Activated CD4-positive, alpha-beta memory T cell treated with anti-CD3 and anti-CD28 coated beads for 36 hours (primary cell): ENCODE measurements at regions not wholly inside any gene's neighbourhood (a gene's known extent, or its start where the extent isn't known, plus 50 kb on each side); places are given as distances from the start of the nearest gene placed in this dataset.
"Not testable (repeated sequence)": the region's sequence is repeated elsewhere in the genome, so short reads cannot be mapped to it uniquely, and the experiment has no call there.

Source experiments
- CTCF ChIA-PET: fragments of 350-600 bp; sonication (Branson Sonifier 250); formaldehyde crosslinking; loops from one replicate; lab custom pipeline; 2021; ENCODE audit warnings: antibody characterized with exemption, inconsistent platforms; lab: Charles Lee
- POLR2A ChIA-PET: fragments of 350-600 bp; sonication (Branson Sonifier 250); formaldehyde crosslinking; loops from one replicate; lab custom pipeline; 2021; ENCODE audit warnings: antibody characterized with exemption; lab: Charles Lee
- DNase-seq: peaks from one replicate; pipeline ENCODE4 v3.0.0-alpha.2; 2020
- H3K27ac Mint-ChIP-seq: one replicate; pipeline ENCODE4 v1.8.0; 2021; ENCODE audit warnings: mixed read lengths
- H3K27me3 Mint-ChIP-seq: one replicate; pipeline ENCODE4 v1.8.0; 2021; ENCODE audit warnings: mixed read lengths
- H3K36me3 Mint-ChIP-seq: one replicate; pipeline ENCODE4 v1.8.0; 2021; ENCODE audit warnings: mixed read lengths
- H3K4me1 Mint-ChIP-seq: one replicate; pipeline ENCODE4 v1.8.0; 2021; ENCODE audit warnings: low read depth, mixed read lengths
- H3K4me3 Mint-ChIP-seq: one replicate; pipeline ENCODE4 v1.8.0; 2021; ENCODE audit warnings: mild to moderate bottlenecking, mixed read lengths
- H3K9me3 Mint-ChIP-seq: one replicate; pipeline ENCODE4 v1.8.0; 2021; ENCODE audit warnings: mixed read lengths
- intact Hi-C: fragments of 100-400 bp; cut with micrococcal nuclease; formaldehyde crosslinking; loops from one replicate; pipeline ENCODE4 v1.15.1; 2023

DNA sequence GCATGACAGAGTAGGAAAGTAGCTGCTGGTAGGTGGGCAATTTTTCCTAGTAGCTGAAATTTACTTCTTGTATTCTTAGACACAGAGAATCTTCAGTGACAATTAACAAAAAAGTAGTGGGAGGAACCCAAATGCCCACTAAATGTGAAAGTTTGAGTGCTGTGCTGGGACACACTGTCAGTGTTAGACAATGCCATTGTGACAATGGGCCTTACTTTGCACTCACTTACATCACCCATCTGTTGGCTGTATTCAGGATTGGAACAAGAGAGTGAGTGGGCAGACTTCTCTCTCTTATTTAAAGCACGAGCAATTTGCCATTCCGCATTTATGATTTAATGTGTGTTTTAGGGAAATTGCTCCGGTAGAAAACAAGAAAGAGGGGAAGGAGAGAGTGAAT, 662.5 kb downstream of the CBLN4 start:
- no peaks in the 10 kb centered on the region for H3K27me3 Mint-ChIP-seq
- no peak overlapping the region for H3K27ac Mint-ChIP-seq
- ChIA-PET CTCF (no interaction called here), POLR2A (no interaction called here)
- DNase-seq, result no peak
- peaks cover 7% of the 10 kb centered on the region for H3K9me3 Mint-ChIP-seq
- H3K4me3 Mint-ChIP-seq, result no peak overlapping the region
- intact Hi-C loops, result no loop called here
- H3K4me1 Mint-ChIP-seq, result no peaks in the 10 kb centered on the region
- no peaks in the 10 kb centered on the region for H3K36me3 Mint-ChIP-seq

DNA sequence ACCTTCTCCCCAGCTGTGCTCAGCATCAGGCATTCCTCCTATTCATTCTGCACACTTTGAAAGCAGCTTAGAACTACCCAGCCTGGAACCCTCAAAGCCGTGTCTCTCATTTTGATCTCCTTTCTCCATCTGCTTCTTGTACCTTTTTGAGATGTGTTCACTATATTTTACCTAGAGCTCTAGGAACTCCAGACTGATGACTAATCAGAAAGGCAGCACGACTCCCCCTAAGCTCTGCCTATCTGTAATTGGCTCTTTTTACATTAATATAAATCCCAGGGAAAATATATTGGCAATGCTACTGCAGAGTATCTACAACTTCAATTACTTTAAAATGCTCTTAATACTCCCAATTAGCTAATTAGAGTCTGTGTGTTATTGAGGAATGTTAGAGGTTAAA, 671.5 kb downstream of the CBLN4 start:
- H3K9me3 Mint-ChIP-seq, result no peaks in the 10 kb centered on the region
- no peaks in the 10 kb centered on the region for H3K4me1 Mint-ChIP-seq
- H3K36me3 Mint-ChIP-seq, result no peaks in the 10 kb centered on the region
- H3K27ac Mint-ChIP-seq, result no peak overlapping the region
- ChIA-PET POLR2A (no interaction called here), CTCF (no interaction called here)
- no peak for DNase-seq
- intact Hi-C loops, result no loop called here
- H3K4me3 Mint-ChIP-seq, result no peak overlapping the region
- H3K27me3 Mint-ChIP-seq, result no peaks in the 10 kb centered on the region

DNA sequence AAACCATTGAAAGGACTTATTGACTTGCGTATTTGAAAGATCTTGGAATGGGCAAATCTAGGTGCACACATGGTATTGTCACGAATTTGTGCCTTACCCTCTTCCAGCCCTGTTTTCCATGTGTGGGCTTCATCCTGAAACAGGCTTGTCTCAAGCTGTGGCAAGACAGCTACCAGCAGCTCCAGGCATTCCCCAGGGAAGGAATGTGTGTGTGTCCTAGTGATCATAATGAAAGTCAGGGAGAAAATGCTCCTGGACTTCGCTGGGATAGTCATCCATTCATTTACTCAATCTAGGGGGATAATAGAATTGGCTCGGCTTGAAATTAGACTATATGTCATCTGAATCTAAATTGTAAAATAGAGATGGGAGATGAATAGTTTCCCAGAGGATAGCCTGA, 676.2 kb downstream of the CBLN4 start:
- ChIA-PET POLR2A (no interaction called here), CTCF (no interaction called here)
- Mint-ChIP-seq H3K4me3 (no peak overlapping the region), H3K36me3 (no peaks in the 10 kb centered on the region), H3K27me3 (no peaks in the 10 kb centered on the region), H3K27ac (no peak overlapping the region), H3K9me3 (peaks cover 9% of the 10 kb centered on the region), H3K4me1 (no peaks in the 10 kb centered on the region)
- intact Hi-C loops, result no loop called here
- DNase-seq, result no peak

DNA sequence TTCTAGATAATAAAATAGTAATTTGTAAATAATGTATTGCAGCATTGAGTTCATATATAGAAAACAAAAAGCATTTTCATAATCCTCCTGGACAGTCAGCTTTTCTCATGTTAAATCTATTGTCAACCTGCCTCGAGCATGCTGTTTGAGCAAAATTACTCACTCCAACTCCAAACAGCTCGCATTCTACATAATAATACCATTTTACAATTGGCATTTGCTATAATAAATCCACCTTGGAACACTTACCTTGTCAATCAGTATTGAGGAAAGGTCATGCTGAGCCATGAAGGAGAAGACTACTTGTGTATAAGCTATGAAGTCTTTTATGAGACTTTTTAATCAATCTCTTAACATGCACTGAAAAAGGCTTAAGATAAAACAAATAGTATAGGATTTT, 682.6 kb downstream of the CBLN4 start:
- Mint-ChIP-seq H3K4me1 (no peaks in the 10 kb centered on the region), H3K9me3 (peaks cover 14% of the 10 kb centered on the region), H3K36me3 (no peaks in the 10 kb centered on the region), H3K27me3 (no peaks in the 10 kb centered on the region), H3K4me3 (no peak overlapping the region), H3K27ac (no peak overlapping the region)
- POLR2A ChIA-PET, result no interaction called here
- DNase-seq, result no peak
- intact Hi-C loops, result no loop called here
- CTCF ChIA-PET, result no interaction called here

DNA sequence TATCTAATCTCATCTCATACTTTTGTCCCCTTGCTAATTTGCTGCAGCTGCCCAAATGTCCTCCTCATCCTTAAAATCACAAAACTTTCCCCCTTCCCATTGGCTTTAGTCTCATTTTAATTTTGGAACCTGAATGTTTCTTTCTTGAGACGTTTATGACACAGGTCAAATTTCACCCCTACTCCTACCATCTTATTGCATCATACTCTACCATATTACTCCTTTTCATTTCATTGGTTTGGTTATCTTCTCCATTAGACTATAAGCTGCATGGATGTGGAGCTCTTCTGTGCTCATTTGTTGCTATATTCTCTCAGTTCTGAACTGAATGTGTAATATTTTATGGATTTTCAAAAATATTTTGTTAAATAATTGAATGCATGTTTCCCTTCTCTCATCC, 688.6 kb downstream of the CBLN4 start:
- CTCF ChIA-PET, result no interaction called here
- Mint-ChIP-seq H3K27ac (no peak overlapping the region), H3K4me3 (no peak overlapping the region), H3K36me3 (no peaks in the 10 kb centered on the region), H3K9me3 (peaks cover 15% of the 10 kb centered on the region), H3K4me1 (no peaks in the 10 kb centered on the region), H3K27me3 (no peaks in the 10 kb centered on the region)
- POLR2A ChIA-PET, result no interaction called here
- intact Hi-C loops, result no loop called here
- no peak for DNase-seq

DNA sequence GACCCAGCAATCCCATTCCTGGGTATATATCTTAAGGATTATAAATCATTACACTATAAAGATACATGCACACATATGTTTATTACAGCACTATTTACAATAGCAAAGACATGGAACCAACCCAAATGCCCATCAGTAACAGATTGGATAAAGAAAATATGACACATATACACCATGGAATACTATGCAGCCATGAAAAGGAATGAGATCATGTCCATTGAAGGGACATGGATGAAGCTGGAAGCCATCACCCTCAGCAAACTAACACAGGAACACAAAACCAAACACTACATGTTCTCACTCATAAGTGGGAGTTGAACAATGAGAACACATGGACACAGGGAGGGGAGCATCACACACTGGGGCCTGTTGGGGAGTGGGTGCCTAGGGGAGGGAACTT, 694.5 kb downstream of the CBLN4 start:
- DNase-seq, H3K4me1 Mint-ChIP-seq, CTCF ChIA-PET, intact Hi-C loops, H3K27me3 Mint-ChIP-seq, POLR2A ChIA-PET, H3K4me3 Mint-ChIP-seq, H3K36me3 Mint-ChIP-seq, H3K27ac Mint-ChIP-seq: not testable (repeated sequence)
- H3K9me3 Mint-ChIP-seq, result peaks cover 17% of the 10 kb centered on the region

DNA sequence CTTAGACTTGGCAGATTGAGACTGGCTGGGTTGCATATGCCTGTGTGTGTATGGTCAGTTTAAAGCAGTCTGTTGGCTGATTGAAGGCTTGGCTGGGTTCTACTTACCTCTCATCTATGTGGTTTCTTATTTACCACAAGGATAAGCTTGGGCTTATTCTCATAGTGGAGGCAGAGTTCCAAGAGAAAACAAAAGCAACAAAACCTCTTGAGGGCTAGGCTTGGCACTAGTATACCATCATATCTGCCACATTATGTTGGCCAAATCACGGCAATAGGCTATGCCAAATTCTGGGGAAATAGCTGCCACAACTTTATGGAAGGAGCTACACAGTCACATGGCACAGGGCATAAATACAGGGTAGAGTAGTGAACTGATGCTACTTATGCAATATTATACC, 714.1 kb downstream of the CBLN4 start:
- no peaks in the 10 kb centered on the region for H3K36me3 Mint-ChIP-seq
- POLR2A ChIA-PET, result no interaction called here
- no peaks in the 10 kb centered on the region for H3K4me1 Mint-ChIP-seq
- intact Hi-C loops, result no loop called here
- no peak overlapping the region for H3K4me3 Mint-ChIP-seq
- DNase-seq, result no peak
- H3K9me3 Mint-ChIP-seq, result peaks cover 6% of the 10 kb centered on the region
- CTCF ChIA-PET, result no interaction called here
- H3K27me3 Mint-ChIP-seq, result no peaks in the 10 kb centered on the region
- no peak overlapping the region for H3K27ac Mint-ChIP-seq

DNA sequence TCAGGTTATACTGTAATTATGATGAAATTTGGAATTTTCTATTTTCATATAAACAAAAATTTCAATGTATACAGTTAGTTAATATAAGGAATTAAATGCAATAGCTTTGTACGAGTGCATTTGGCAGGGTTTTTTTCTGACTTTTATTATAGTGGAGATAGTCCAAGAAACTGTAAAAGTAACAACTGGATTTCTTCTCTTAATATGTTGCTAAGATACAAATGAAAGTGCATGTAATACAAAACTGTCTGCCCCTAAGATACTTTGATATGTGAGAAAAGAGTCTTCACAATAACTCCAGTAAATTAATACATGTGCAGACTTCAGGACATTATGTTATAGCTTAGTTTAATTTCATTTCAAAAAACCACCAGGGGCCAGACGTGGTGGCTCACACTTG, 721.4 kb downstream of the CBLN4 start:
- DNase-seq, result no peak
- no peaks in the 10 kb centered on the region for H3K4me1 Mint-ChIP-seq
- intact Hi-C loops, result no loop called here
- ChIA-PET POLR2A (no interaction called here), CTCF (no interaction called here)
- no peaks in the 10 kb centered on the region for H3K27me3 Mint-ChIP-seq
- H3K9me3 Mint-ChIP-seq, result peaks cover 8% of the 10 kb centered on the region
- H3K36me3 Mint-ChIP-seq, result no peaks in the 10 kb centered on the region
- H3K27ac Mint-ChIP-seq, result no peak overlapping the region
- no peak overlapping the region for H3K4me3 Mint-ChIP-seq

DNA sequence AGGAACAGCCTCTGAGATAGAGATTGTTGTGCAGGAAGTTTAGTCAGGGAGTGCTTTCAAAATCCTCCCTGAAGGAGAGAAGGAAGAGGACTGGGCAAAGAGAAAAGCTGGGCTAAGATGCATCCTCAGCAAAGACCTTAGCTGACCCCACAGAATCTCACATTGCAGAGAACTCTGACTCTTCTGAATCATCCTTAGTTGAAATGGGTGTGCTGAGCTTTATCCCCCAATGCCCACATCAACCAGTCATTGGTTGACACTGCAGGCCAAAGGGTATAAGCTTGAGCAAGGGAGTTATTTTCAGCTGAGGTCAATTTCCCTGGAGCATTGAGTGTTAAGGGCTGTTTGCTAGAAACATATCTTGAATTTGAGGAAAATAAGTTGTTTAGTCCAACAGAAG, 732.2 kb downstream of the CBLN4 start:
- no peaks in the 10 kb centered on the region for H3K36me3 Mint-ChIP-seq
- H3K9me3 Mint-ChIP-seq, result peaks cover 15% of the 10 kb centered on the region
- H3K27me3 Mint-ChIP-seq, result no peaks in the 10 kb centered on the region
- ChIA-PET CTCF (no interaction called here), POLR2A (no interaction called here)
- H3K27ac Mint-ChIP-seq, result no peak overlapping the region
- no peaks in the 10 kb centered on the region for H3K4me1 Mint-ChIP-seq
- intact Hi-C loops, result no loop called here
- H3K4me3 Mint-ChIP-seq, result no peak overlapping the region
- DNase-seq, result no peak

DNA sequence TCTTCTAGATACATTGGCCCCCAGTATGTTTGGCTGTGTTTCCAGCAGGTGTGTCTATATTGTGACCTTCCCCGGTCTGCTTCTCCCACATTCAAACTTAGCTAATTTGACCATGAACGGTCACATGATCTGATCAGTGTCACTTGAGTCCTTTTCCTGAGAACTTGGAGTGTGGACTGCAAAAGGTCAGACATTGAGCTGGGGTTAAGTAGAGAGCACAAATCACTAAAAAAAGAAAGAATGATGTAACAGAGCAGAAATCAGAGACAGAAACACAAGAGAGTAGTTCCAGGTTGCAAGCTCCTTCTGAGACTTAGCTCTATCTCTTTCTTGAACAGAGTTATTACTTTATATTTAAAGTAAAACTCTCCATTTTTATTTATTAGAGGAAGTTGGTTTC, 733.9 kb downstream of the CBLN4 start:
- no peaks in the 10 kb centered on the region for H3K4me1 Mint-ChIP-seq
- ChIA-PET POLR2A (no interaction called here), CTCF (no interaction called here)
- peaks cover 10% of the 10 kb centered on the region for H3K9me3 Mint-ChIP-seq
- no peak overlapping the region for H3K4me3 Mint-ChIP-seq
- DNase-seq, result no peak
- no peak overlapping the region for H3K27ac Mint-ChIP-seq
- no peaks in the 10 kb centered on the region for H3K36me3 Mint-ChIP-seq
- no peaks in the 10 kb centered on the region for H3K27me3 Mint-ChIP-seq
- intact Hi-C loops, result no loop called here

DNA sequence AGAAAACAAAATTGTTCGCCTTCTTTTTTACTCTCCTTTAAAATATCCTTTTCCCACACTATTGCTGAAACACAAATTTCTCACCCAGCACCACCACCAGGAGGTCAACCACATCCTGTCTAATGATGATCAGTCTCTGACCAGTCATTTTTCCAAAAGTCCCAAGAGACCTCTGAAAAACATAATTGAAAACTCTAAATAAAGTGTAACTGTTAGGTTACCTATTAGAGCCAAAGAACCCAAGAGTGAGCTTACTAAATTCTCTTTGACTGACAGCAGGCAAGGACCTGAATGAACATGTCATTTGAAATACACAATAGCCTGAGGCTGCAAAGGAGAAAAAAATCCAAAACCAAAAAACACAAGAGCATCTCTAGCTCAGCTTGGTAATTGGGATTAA, 735.4 kb downstream of the CBLN4 start:
- no peaks in the 10 kb centered on the region for H3K27me3 Mint-ChIP-seq
- H3K27ac Mint-ChIP-seq, result no peak overlapping the region
- H3K4me1 Mint-ChIP-seq, result no peaks in the 10 kb centered on the region
- intact Hi-C loops, result no loop called here
- ChIA-PET CTCF (no interaction called here), POLR2A (no interaction called here)
- H3K9me3 Mint-ChIP-seq, result peaks cover 7% of the 10 kb centered on the region
- no peaks in the 10 kb centered on the region for H3K36me3 Mint-ChIP-seq
- no peak overlapping the region for H3K4me3 Mint-ChIP-seq
- no peak for DNase-seq

DNA sequence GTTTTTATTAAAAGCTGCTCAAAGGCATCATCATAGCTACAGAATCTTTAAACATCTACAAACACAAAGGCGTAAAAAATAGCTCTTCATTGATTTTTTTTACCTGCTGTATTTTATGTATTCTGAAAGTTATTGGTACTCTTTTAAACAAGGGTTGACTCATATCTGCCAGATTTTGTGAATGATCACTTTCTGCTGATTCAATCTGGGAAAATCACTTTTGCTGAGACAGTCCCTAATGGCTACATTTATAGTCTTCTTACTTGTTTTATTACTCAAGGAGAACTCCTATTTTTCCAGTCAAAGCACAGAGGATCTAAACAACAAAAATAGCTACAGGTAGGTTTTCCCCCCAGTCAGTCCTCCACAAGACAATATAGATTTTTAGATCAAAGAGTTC, 739.0 kb downstream of the CBLN4 start:
- H3K9me3 Mint-ChIP-seq, result peaks cover 5% of the 10 kb centered on the region
- no peak overlapping the region for H3K27ac Mint-ChIP-seq

DNA sequence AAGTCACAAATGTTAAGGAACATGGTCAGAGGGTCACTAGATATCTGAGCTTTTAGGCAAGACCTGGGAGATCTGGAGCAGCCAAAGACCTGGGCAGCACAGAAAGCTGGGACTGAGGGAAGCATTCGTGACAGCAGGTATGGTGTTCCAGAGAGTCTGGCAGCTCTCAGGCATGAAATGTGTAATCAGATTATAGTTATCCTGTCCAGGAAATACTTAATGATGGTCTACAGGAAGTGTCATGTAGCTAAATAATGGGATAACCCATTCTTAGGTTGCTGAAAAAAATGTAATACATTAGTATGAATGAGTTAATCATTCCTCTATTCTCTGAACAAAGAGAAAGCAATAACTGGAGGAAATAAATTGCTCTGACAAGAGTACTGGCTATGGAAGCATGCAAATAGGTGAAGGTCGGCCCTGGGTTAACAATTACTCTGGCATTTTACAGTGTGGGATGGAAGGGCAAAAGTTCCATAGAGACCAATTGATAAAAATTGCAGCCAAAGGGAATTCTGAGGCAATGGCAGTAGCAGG, 740.5 kb downstream of the CBLN4 start:
- DNase-seq, result no peak
- Mint-ChIP-seq H3K4me3 (no peak overlapping the region), H3K27me3 (no peaks in the 10 kb centered on the region), H3K4me1 (no peaks in the 10 kb centered on the region), H3K36me3 (no peaks in the 10 kb centered on the region), H3K9me3 (peaks cover 3% of the 10 kb centered on the region), H3K27ac (no peak overlapping the region)
- CTCF ChIA-PET, result no interaction called here
- intact Hi-C loops, result no loop called here
- POLR2A ChIA-PET, result no interaction called here

More for the DNA sequence above, 739.0 kb downstream of the CBLN4 start:
- ChIA-PET CTCF (no interaction called here), POLR2A (no interaction called here)
- Mint-ChIP-seq H3K4me1 (no peaks in the 10 kb centered on the region), H3K27me3 (no peaks in the 10 kb centered on the region), H3K4me3 (no peak overlapping the region), H3K36me3 (no peaks in the 10 kb centered on the region)
- no peak for DNase-seq
- intact Hi-C loops, result no loop called here

DNA sequence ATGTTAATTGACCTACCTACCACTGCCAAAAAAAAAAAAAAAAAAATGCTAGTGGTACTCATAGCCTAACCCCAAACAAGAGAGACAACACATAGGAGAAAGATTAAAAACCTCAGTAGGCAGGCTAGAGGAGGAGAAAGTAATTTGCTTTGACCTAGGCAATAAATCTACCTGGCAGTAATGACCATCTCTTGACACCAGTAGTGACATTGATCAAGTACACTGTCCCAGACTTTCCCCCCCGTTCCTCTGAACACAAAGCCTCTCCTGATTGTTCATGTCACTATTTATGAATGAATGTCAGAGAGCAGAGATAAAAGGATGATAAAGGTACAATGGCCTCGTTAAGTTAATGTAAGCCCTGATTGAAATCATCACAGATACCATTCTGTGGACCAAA, 746.8 kb downstream of the CBLN4 start:
- peaks cover 7% of the 10 kb centered on the region for H3K9me3 Mint-ChIP-seq
- no peak overlapping the region for H3K27ac Mint-ChIP-seq

More for the DNA sequence above, 746.8 kb downstream of the CBLN4 start:
- ChIA-PET POLR2A (no interaction called here), CTCF (no interaction called here)
- DNase-seq, result no peak
- Mint-ChIP-seq H3K4me3 (no peak overlapping the region), H3K36me3 (no peaks in the 10 kb centered on the region), H3K4me1 (no peaks in the 10 kb centered on the region), H3K27me3 (no peaks in the 10 kb centered on the region)
- intact Hi-C loops, result no loop called here
